ENCODE measurements at regions not wholly inside any gene's neighbourhood (a gene's known extent, or its start where the extent isn't known, plus 50 kb on each side); places are given as distances from the start of the nearest gene placed in this dataset.

GRCh38 chr10:58971796-58972491, 204.5 kb upstream of the PHYHIPL start:
- H3K4me1 ChIP-seq: peaks cover 0 to 13% (median 9%) of the 10 kb centered on the region in 10 experiments; a peak in 11 of 20 replicates
- H3K27me3 ChIP-seq: no peaks in the 10 kb centered on the region
- H3K4me2 ChIP-seq: no peak overlapping the region
- no peak for TF ChIP-seq Cebpa-rat (IDR thresholded peaks at IDR 0.05)
- H3K9me3 ChIP-seq (replicated peaks in 1 of 11): peaks cover 0 to 9% (median 0%) of the 10 kb centered on the region in 11 experiments; a peak in 1 of 22 replicates
- H4K20me1 ChIP-seq: no peaks in the 10 kb centered on the region
- H3K4me3 ChIP-seq: no peak overlapping the region
- H3K27ac ChIP-seq: no peak overlapping the region
- no peak overlapping the region for H3K9ac ChIP-seq
- no peaks in the 10 kb centered on the region for H3K36me3 ChIP-seq

DNA sequence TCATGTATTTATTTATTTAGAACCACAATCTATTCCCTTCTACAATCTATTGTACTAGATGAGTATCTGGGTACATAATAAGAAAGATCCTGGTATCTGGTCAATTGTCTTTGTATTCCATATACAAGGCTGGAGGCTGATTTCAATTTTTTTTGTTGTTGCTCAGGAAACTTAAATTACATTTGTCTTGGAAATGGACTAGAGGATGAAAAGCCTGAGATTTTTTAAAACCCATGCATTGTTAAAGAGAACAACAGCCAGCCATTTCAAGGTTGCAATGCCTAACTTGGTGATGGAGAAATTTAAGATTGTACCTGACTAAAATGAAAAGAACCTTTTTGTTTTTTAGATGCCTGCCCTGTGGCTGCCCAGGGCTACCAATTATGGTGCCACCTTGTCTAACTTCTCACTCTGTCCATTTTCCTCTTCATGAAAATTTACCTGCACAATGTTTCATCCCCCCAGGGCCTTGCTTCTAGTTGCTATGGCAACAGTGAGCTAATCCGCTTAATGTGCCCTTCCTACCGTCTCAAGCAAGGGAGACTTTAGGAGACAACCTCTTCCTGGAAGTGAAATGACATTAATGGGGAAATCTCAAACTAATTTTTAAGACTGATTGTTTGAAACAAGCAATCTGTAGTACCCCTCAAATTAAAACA, 203.7 kb upstream of the PHYHIPL start:
- H3K4me1 ChIP-seq: peaks cover 0 to 12% (median 9%) of the 10 kb centered on the region in 10 experiments; a peak in 11 of 20 replicates
- H3K36me3 ChIP-seq: no peaks in the 10 kb centered on the region
- H3K4me3 ChIP-seq: no peak overlapping the region
- no peaks in the 10 kb centered on the region for H3K27me3 ChIP-seq
- H3K27ac ChIP-seq: no peak overlapping the region
- no peaks in the 10 kb centered on the region for H4K20me1 ChIP-seq
- H3K9me3 ChIP-seq (replicated peaks in 1 of 11): peaks cover 0 to 9% (median 0%) of the 10 kb centered on the region in 11 experiments; a peak in 1 of 22 replicates
- no peak overlapping the region for H3K9ac ChIP-seq
- no peak overlapping the region for H3K4me2 ChIP-seq
- no peak for TF ChIP-seq Cebpa-rat (IDR thresholded peaks at IDR 0.05)

GRCh38 chr10:58973235-58973595, 203.2 kb upstream of the PHYHIPL start:
- H3K27me3 ChIP-seq: no peaks in the 10 kb centered on the region
- no peaks in the 10 kb centered on the region for H3K36me3 ChIP-seq
- H3K4me1 ChIP-seq: peaks cover 0 to 7% (median 6%) of the 10 kb centered on the region in 10 experiments; a peak in 11 of 20 replicates
- no peak for TF ChIP-seq Cebpa-rat (IDR thresholded peaks at IDR 0.05)
- H3K9me3 ChIP-seq (replicated peaks in 1 of 11): peaks cover 0 to 9% (median 0%) of the 10 kb centered on the region in 11 experiments; a peak in 1 of 22 replicates
- H3K9ac ChIP-seq: no peak overlapping the region
- no peak overlapping the region for H3K27ac ChIP-seq
- no peak overlapping the region for H3K4me2 ChIP-seq
- H4K20me1 ChIP-seq: no peaks in the 10 kb centered on the region
- no peak overlapping the region for H3K4me3 ChIP-seq

GRCh38 chr10:58976254-58976653, 200.2 kb upstream of the PHYHIPL start:
- no peaks in the 10 kb centered on the region for H3K36me3 ChIP-seq

GRCh38 chr10:58979711-58980110, 196.7 kb upstream of the PHYHIPL start:
- Histone ChIP-seq H3K27ac (no peak overlapping the region), H3K4me1 (peaks cover 11 to 45% (median 34%) of the 10 kb centered on the region in 10 experiments), H3K9me3 (replicated peaks in 1 of 11) (0 out of 22 replicates have a peak, but pooled peaks cover 0 to 4% (median 0%) of the 10 kb centered on the region in 11 experiments), H3K36me3 (no peaks in the 10 kb centered on the region), H3K9ac (no peak overlapping the region), H3K27me3 (no peaks in the 10 kb centered on the region), H3K4me3 (0 out of 20 replicates have a peak overlapping the region, but pooled peaks of 1 of the 10 experiments have one; percentile 34), H4K20me1 (no peaks in the 10 kb centered on the region), H3K4me2 (peak overlapping the region in 6 of 11 experiments; percentile 63 to 86 (median 75); a peak in 10 of 22 replicates)
- no peak for TF ChIP-seq Cebpa-rat (IDR thresholded peaks at IDR 0.05)

More at GRCh38 chr10:58976254-58976653, 200.2 kb upstream of the PHYHIPL start:
- Histone ChIP-seq H3K27me3 (no peaks in the 10 kb centered on the region), H3K4me1 (peaks cover 8 to 25% (median 17%) of the 10 kb centered on the region in 10 experiments), H3K4me3 (no peak overlapping the region), H3K9me3 (replicated peaks in 1 of 11) (0 out of 22 replicates have a peak, but pooled peaks cover 0 to 4% (median 0%) of the 10 kb centered on the region in 11 experiments), H3K9ac (no peak overlapping the region), H4K20me1 (no peaks in the 10 kb centered on the region), H3K4me2 (no peak overlapping the region), H3K27ac (no peak overlapping the region)
- no peak for TF ChIP-seq Cebpa-rat (IDR thresholded peaks at IDR 0.05)

- Histone ChIP-seq H3K9me3 (replicated peaks in 1 of 11) (peaks cover 0 to 4% (median 0%) of the 10 kb centered on the region in 11 experiments; a peak in 1 of 22 replicates), H3K4me3 (peak overlapping the region in 2 of 10 experiments; percentile 34 to 44; a peak in 2 of 20 replicates), H4K20me1 (no peaks in the 10 kb centered on the region), H3K4me1 (peaks cover 11 to 49% (median 34%) of the 10 kb centered on the region in 10 experiments), H3K36me3 (no peaks in the 10 kb centered on the region), H3K4me2 (peak overlapping the region; percentile 20 to 86 (median 63); a peak in 20 of 22 replicates), H3K27me3 (no peaks in the 10 kb centered on the region), H3K27ac (peak overlapping the region in 5 of 11 experiments; percentile 8 to 53 (median 25); a peak in 7 of 22 replicates), H3K9ac (peak overlapping the region in 5 of 11 experiments; percentile 22 to 61 (median 39); a peak in 10 of 22 replicates)
- TF ChIP-seq Cebpa-rat (IDR thresholded peaks at IDR 0.05): no peak
Observed at GRCh38 chr10:58980826-58981415, 195.5 kb upstream of the PHYHIPL start.

- Histone ChIP-seq H3K27me3 (no peaks in the 10 kb centered on the region), H3K9me3 (replicated peaks in 1 of 11) (no peaks in the 10 kb centered on the region; a peak in 1 of 22 replicates), H3K27ac (0 out of 22 replicates have a peak overlapping the region, but pooled peaks of 1 of the 11 experiments have one; percentile 20), H3K36me3 (no peaks in the 10 kb centered on the region), H3K9ac (no peak overlapping the region), H3K4me2 (peak overlapping the region in 10 of 11 experiments; percentile 20 to 86 (median 66); a peak in 16 of 22 replicates), H4K20me1 (no peaks in the 10 kb centered on the region), H3K4me1 (peaks cover 11 to 49% (median 34%) of the 10 kb centered on the region in 10 experiments), H3K4me3 (no peak overlapping the region)
- no peak for TF ChIP-seq Cebpa-rat (IDR thresholded peaks at IDR 0.05)
Observed at GRCh38 chr10:58981846-58982245, 194.6 kb upstream of the PHYHIPL start.

DNA sequence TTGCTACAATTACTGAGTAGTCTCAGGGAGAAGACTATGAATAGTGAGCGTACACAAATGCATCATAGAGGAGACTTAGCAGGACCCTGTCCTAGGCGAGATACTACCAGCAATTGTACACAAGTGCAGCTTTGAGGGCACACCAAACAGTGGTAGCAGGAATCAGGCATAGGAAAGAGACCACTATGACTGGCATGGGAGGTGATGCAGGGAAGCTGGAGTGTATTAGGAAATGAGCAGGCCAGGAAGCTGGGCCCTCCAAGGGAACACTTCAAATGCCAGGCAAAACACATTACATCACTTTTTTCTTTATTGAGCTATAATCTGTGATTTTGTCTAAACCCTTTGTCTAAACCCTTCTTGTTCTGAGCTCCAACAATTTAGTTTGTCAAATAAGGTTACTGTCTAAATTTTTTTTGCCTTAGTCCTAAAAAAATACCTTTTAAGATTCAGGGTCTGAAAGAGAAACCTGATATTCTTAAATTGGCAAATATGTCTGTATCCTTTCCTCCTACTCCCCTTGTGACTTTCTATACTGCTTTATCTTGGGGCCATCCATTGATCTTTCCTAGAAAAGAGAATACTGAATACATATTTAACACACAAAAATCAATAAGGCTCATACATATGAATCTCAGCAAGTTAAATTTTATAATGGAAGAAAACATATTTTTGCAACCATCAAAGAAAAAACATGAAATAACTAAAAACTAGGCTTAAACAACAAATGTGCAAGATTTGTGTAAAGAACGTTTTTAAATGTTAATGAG, 193.8 kb upstream of the PHYHIPL start:
- Histone ChIP-seq H4K20me1 (no peaks in the 10 kb centered on the region), H3K27me3 (no peaks in the 10 kb centered on the region)

More for the DNA sequence above, 193.8 kb upstream of the PHYHIPL start:
- Histone ChIP-seq H3K4me3 (no peak overlapping the region), H3K27ac (no peak overlapping the region), H3K36me3 (no peaks in the 10 kb centered on the region), H3K4me2 (peak overlapping the region in 8 of 11 experiments; percentile 13 to 86 (median 70); a peak in 14 of 22 replicates), H3K9ac (no peak overlapping the region), H3K9me3 (replicated peaks in 1 of 11) (no peaks in the 10 kb centered on the region; a peak in 1 of 22 replicates), H3K4me1 (peaks cover 11 to 49% (median 34%) of the 10 kb centered on the region in 10 experiments)
- TF ChIP-seq Cebpa-rat (IDR thresholded peaks at IDR 0.05): no peak

All from BLaER1 treated with 17β-estradiol and CSF1 and Interleukin-3, amounts not matched to agents 10 nM and 100 nM (cell line).